HEK293 (cell line): ENCODE measurements at regions not wholly inside any gene's neighbourhood (a gene's known extent, or its start where the extent isn't known, plus 50 kb on each side); places are given as distances from the start of the nearest gene placed in this dataset.

Experiments used
- CTCF ChIA-PET: fragments of 350-600 bp; formaldehyde crosslinking; extraction: SDS; loops from one replicate; lab custom pipeline; 2021; ENCODE audit warnings: antibody characterized with exemption; lab: Yijun Ruan, JAX
- POLR2A ChIA-PET: fragments of 300-600 bp; formaldehyde crosslinking; extraction: SDS; loops from one replicate; lab custom pipeline; 2020; ENCODE audit warnings: antibody characterized with exemption, inconsistent platforms; lab: Yijun Ruan, JAX
- H3K27ac ChIP-seq: fragments of 200-500 bp; sonication (Bioruptor generic); 2 replicates; pipeline ENCODE4 v1.5.1; 2014; ENCODE audit warnings: low read depth, low read length, control low read depth, inconsistent platforms; ENCODE audit errors: extremely low read depth
- H3K36me3 ChIP-seq, 2 experiments: fragments of 200-500 bp in 1 of 2; sonication (Bioruptor generic) in 1 of 2; 1 replicate in 1 of 2; 2 replicates in 1 of 2; pipeline ENCODE4 v1.5.1; 2014 to 2017; ENCODE audit warnings: inconsistent platforms in 2 of 2, low read length in 2 of 2; ENCODE audit not compliant: control insufficient read depth in 2 of 2, insufficient read depth in 1 of 2
- H3K4me1 ChIP-seq: fragments of 200-500 bp; sonication (Bioruptor generic); 2 replicates; pipeline ENCODE4 v1.5.1; 2014; ENCODE audit warnings: mild to moderate bottlenecking, low read length, inconsistent platforms; ENCODE audit not compliant: control insufficient read depth, insufficient read depth
- H3K4me3 ChIP-seq: 2 replicates; pipeline ENCODE4 v1.5.1; 2011; ENCODE audit warnings: low read depth, mild to moderate bottlenecking, control low read depth, low read length, moderate library complexity
- H3K9me3 ChIP-seq: fragments of 200-500 bp; sonication (Bioruptor generic); 2 replicates; pipeline ENCODE4 v1.5.1; 2014; ENCODE audit warnings: low read depth, low read length, inconsistent platforms; ENCODE audit not compliant: control insufficient read depth, insufficient read depth
- FEZF1 ChIP-seq: fragments of 450-650 bp; formaldehyde crosslinking; IDR thresholded peaks from 2 replicates; pipeline ENCODE4 v1.5.1; 2016; ENCODE audit warnings: missing biosample characterization, missing genetic modification characterization
- GFI1B ChIP-seq: fragments of 450-650 bp; formaldehyde crosslinking; IDR thresholded peaks from 2 replicates; pipeline ENCODE4 v1.5.1; 2016; ENCODE audit warnings: missing biosample characterization, missing genetic modification characterization
- KLF9 ChIP-seq: fragments of 450-650 bp; formaldehyde crosslinking; IDR thresholded peaks from 2 replicates; pipeline ENCODE4 v1.5.1; 2016; ENCODE audit warnings: missing biosample characterization, missing genetic modification characterization, low read depth
- SP7 ChIP-seq: fragments of 450-650 bp; formaldehyde crosslinking; IDR thresholded peaks from 2 replicates; pipeline ENCODE4 v1.5.1; 2016; ENCODE audit warnings: missing biosample characterization, missing genetic modification characterization
- WT1 ChIP-seq: fragments of 450-650 bp; formaldehyde crosslinking; IDR thresholded peaks from 2 replicates; pipeline ENCODE4 v1.5.1; 2016; ENCODE audit warnings: missing biosample characterization, missing genetic modification characterization
- ZFP3 ChIP-seq: fragments of 450-650 bp; formaldehyde crosslinking; IDR thresholded peaks from 2 replicates; pipeline ENCODE4 v1.5.1; 2016; ENCODE audit warnings: low read depth, missing biosample characterization, missing genetic modification characterization
- ZNF133 ChIP-seq: fragments of 450-650 bp; formaldehyde crosslinking; IDR thresholded peaks from 2 replicates; pipeline ENCODE4 v1.5.1; 2016; ENCODE audit warnings: missing biosample characterization, missing genetic modification characterization
- ZNF157 ChIP-seq: fragments of 450-650 bp; formaldehyde crosslinking; IDR thresholded peaks from 2 replicates; pipeline ENCODE4 v1.5.1; 2016; ENCODE audit warnings: missing biosample characterization, missing genetic modification characterization
- ZNF19 ChIP-seq: fragments of 450-650 bp; formaldehyde crosslinking; IDR thresholded peaks from 2 replicates; pipeline ENCODE4; 2016; ENCODE audit warnings: missing biosample characterization, missing genetic modification characterization, low read depth
- ZNF223 ChIP-seq: fragments of 450-650 bp; formaldehyde crosslinking; IDR thresholded peaks from 2 replicates; pipeline ENCODE4 v1.5.1; 2016; ENCODE audit warnings: missing biosample characterization, missing genetic modification characterization
- ZNF404 ChIP-seq: fragments of 450-650 bp; formaldehyde crosslinking; IDR thresholded peaks from 2 replicates; pipeline ENCODE4 v1.5.1; 2017; ENCODE audit warnings: missing biosample characterization, missing genetic modification characterization
- ZNF48 ChIP-seq: fragments of 450-650 bp; formaldehyde crosslinking; IDR thresholded peaks from 2 replicates; pipeline ENCODE4 v1.5.1; 2016; ENCODE audit warnings: missing biosample characterization, missing genetic modification characterization
- ZNF626 ChIP-seq: fragments of 450-650 bp; sonication (Bioruptor Pico); formaldehyde crosslinking; IDR thresholded peaks from 2 replicates; pipeline ENCODE4 v1.5.1; 2018; ENCODE audit warnings: missing biosample characterization, missing genetic modification characterization, inconsistent platforms
- ZNF776 ChIP-seq: fragments of 450-650 bp; formaldehyde crosslinking; IDR thresholded peaks from 2 replicates; pipeline ENCODE4 v1.5.0; 2017; ENCODE audit warnings: missing biosample characterization, missing genetic modification characterization, borderline replicate concordance
- ZNF791 ChIP-seq: fragments of 450-650 bp; formaldehyde crosslinking; IDR thresholded peaks from 2 replicates; pipeline ENCODE4 v1.5.1; 2016; ENCODE audit warnings: missing biosample characterization, missing genetic modification characterization
- TF ChIP-seq, protein P1 (sequence below): fragments of 450-650 bp; formaldehyde crosslinking; IDR thresholded peaks from 2 replicates; pipeline ENCODE4 v1.5.1; 2016; ENCODE audit warnings: missing biosample characterization, missing genetic modification characterization
- TF ChIP-seq, protein P2 (sequence below): fragments of 450-650 bp; formaldehyde crosslinking; IDR thresholded peaks from 2 replicates; pipeline ENCODE4 v1.5.1; 2016; ENCODE audit warnings: missing biosample characterization, missing genetic modification characterization
- TF ChIP-seq, protein P3 (sequence below): fragments of 450-650 bp; formaldehyde crosslinking; IDR thresholded peaks from 2 replicates; pipeline ENCODE4 v1.5.1; 2017; ENCODE audit warnings: missing biosample characterization, missing genetic modification characterization
- TF ChIP-seq, protein P4 (sequence below): fragments of 450-650 bp; formaldehyde crosslinking; IDR thresholded peaks from 2 replicates; pipeline ENCODE4 v1.5.1; 2016; ENCODE audit warnings: missing biosample characterization, missing genetic modification characterization

DNA sequence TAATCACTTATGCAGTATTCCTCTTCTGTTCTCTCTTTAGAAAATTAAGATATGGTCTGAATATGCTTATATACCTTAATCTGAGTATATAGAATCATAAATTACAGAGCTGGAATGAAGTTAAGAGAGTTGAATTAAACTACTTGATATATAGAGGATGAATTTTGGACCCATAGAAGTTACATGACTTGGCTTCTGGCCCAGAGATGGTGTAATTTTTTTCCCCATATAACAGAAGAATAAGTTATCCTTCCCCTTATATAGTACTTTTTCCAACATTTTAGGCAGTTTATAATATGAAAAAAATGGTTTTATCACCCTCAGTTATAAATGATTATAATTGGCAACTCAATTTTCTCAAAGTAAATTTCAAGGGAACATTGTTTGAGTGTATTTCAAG, 616.3 kb downstream of the TBC1D4 start:
- no peaks in the 10 kb centered on the region for H3K9me3 ChIP-seq
- no peaks in the 10 kb centered on the region for H3K36me3 ChIP-seq
- no peaks in the 10 kb centered on the region for H3K4me1 ChIP-seq
- no peak overlapping the region for H3K4me3 ChIP-seq
- ChIA-PET CTCF (no interaction called here), POLR2A (no interaction called here)
- H3K27ac ChIP-seq, result no peak overlapping the region
- TF ChIP-seq KLF9 (tag by site-specific recombination) (no peak), FEZF1 (tag by site-specific recombination) (no peak), ZNF19 (tag by site-specific recombination) (no peak), ZNF133 (tag by site-specific recombination) (no peak), WT1 (tag by site-specific recombination) (no peak), ZNF776 (tag by site-specific recombination) (no peak), ZNF48 (tag by site-specific recombination) (no peak), SP7 (tag by site-specific recombination) (no peak), ZNF626 (tag by site-specific recombination) (no peak), ZNF791 (tag by site-specific recombination) (no peak), ZNF157 (tag by site-specific recombination) (no peak), ZFP3 (tag by site-specific recombination) (no peak), ZNF404 (tag by site-specific recombination) (no peak)
- TF ChIP-seq, protein P1, sequence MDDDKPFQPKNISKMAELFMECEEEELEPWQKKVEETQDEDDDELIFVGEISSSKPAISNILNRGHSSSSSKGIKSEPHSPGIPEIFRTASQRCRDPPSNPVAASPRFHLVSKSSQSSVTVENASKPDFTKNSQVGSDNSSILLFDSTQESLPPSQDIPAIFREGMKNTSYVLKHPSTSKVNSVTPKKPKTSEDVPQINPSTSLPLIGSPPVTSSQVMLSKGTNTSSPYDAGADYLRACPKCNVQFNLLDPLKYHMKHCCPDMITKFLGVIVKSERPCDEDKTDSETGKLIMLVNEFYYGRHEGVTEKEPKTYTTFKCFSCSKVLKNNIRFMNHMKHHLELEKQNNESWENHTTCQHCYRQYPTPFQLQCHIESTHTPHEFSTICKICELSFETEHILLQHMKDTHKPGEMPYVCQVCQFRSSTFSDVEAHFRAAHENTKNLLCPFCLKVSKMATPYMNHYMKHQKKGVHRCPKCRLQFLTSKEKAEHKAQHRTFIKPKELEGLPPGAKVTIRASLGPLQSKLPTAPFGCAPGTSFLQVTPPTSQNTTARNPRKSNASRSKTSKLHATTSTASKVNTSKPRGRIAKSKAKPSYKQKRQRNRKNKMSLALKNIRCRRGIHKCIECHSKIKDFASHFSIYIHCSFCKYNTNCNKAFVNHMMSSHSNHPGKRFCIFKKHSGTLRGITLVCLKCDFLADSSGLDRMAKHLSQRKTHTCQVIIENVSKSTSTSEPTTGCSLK, result no peak
- TF ChIP-seq, protein P2, sequence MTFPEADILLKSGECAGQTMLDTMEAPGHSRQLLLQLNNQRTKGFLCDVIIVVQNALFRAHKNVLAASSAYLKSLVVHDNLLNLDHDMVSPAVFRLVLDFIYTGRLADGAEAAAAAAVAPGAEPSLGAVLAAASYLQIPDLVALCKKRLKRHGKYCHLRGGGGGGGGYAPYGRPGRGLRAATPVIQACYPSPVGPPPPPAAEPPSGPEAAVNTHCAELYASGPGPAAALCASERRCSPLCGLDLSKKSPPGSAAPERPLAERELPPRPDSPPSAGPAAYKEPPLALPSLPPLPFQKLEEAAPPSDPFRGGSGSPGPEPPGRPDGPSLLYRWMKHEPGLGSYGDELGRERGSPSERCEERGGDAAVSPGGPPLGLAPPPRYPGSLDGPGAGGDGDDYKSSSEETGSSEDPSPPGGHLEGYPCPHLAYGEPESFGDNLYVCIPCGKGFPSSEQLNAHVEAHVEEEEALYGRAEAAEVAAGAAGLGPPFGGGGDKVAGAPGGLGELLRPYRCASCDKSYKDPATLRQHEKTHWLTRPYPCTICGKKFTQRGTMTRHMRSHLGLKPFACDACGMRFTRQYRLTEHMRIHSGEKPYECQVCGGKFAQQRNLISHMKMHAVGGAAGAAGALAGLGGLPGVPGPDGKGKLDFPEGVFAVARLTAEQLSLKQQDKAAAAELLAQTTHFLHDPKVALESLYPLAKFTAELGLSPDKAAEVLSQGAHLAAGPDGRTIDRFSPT (tag by site-specific recombination), result no peak
- TF ChIP-seq, protein P3, sequence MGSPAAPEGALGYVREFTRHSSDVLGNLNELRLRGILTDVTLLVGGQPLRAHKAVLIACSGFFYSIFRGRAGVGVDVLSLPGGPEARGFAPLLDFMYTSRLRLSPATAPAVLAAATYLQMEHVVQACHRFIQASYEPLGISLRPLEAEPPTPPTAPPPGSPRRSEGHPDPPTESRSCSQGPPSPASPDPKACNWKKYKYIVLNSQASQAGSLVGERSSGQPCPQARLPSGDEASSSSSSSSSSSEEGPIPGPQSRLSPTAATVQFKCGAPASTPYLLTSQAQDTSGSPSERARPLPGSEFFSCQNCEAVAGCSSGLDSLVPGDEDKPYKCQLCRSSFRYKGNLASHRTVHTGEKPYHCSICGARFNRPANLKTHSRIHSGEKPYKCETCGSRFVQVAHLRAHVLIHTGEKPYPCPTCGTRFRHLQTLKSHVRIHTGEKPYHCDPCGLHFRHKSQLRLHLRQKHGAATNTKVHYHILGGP (tag by site-specific recombination), result no peak
- TF ChIP-seq, all 188 proteins: peak for 0

DNA sequence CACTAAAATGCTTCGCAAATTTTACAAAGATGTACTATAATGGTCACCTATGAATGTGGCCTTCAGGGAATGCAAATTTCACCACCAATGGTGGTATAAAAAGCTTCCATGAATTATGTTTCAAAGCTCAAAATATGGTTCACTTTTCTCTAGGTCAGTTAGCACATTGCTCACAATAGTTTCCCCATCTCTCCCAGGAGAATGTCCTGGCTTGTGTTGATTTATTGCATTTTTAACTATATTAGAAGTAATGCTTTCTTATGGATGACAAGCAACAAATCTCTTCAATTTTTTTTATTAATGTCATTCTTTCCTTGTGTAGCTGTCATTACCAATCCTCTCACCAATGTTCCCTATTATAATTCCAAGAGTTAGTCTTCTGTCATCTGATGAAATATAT, 621.2 kb downstream of the TBC1D4 start:
- no peak for TF ChIP-seq ZNF223 (tag by site-specific recombination)
- TF ChIP-seq GFI1B (tag by site-specific recombination), result no peak
- TF ChIP-seq, protein P4, sequence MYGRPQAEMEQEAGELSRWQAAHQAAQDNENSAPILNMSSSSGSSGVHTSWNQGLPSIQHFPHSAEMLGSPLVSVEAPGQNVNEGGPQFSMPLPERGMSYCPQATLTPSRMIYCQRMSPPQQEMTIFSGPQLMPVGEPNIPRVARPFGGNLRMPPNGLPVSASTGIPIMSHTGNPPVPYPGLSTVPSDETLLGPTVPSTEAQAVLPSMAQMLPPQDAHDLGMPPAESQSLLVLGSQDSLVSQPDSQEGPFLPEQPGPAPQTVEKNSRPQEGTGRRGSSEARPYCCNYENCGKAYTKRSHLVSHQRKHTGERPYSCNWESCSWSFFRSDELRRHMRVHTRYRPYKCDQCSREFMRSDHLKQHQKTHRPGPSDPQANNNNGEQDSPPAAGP, result no peak
- Histone ChIP-seq H3K27ac (no peak overlapping the region), H3K4me3 (no peak overlapping the region), H3K9me3 (no peaks in the 10 kb centered on the region), H3K36me3 (no peaks in the 10 kb centered on the region), H3K4me1 (no peaks in the 10 kb centered on the region)
- ChIA-PET POLR2A (no interaction called here), CTCF (no interaction called here)
